ENCODE measurements at regions not wholly inside any gene's neighbourhood (a gene's known extent, or its start where the extent isn't known, plus 50 kb on each side); places are given as distances from the start of the nearest gene placed in this dataset.

- ATAC-seq = no peak
- H3K9me3 ChIP-seq = no peaks in the 10 kb centered on the region
- intact Hi-C loops (cut with DNase I) = no loop called here
- no peaks in the 10 kb centered on the region for H3K36me3 ChIP-seq
- WGBS (ENCODE audit: insufficient coverage, low coverage, low lambda C conversion rate, missing lambda C conversion rate) = 71% methylated on average over 7 of the region's 12 CpGs
- H3K27ac ChIP-seq = no peak overlapping the region
- no peaks in the 10 kb centered on the region for H3K4me1 ChIP-seq
- DNase-seq = no peak
- TF ChIP-seq CTCF (IDR thresholded peaks at IDR 0.05) (no peak), POLR2A (IDR thresholded peaks at IDR 0.05) (no peak)
- H3K4me3 ChIP-seq = no peak overlapping the region
- no peaks in the 10 kb centered on the region for H3K27me3 ChIP-seq
Observed at GRCh38 chr7:28347475-28348318, 64.6 kb upstream of the CREB5 start.

GRCh38 chr7:28348636-28349035 lies 63.7 kb upstream of the CREB5 start:
- intact Hi-C loops (cut with DNase I) = no loop called here
- 38% methylated on average over 5 of the region's 5 CpGs for WGBS (ENCODE audit: insufficient coverage, low coverage, low lambda C conversion rate, missing lambda C conversion rate)
- no peak for DNase-seq

GRCh38 chr7:28349637-28350036 lies 62.7 kb upstream of the CREB5 start:
- ATAC-seq (peak in 1 of 4 donors; percentile 48), DNase-seq (no peak)
- TF ChIP-seq POLR2A (IDR thresholded peaks at IDR 0.05) (no peak), CTCF (IDR thresholded peaks at IDR 0.05) (no peak)
- intact Hi-C loops (cut with DNase I) = no loop called here
- no peak overlapping the region for H3K27ac ChIP-seq
- WGBS (ENCODE audit: insufficient coverage, low coverage, low lambda C conversion rate, missing lambda C conversion rate) = 100% methylated on average over 1 of the region's 1 CpG
- no peaks in the 10 kb centered on the region for H3K9me3 ChIP-seq
- no peaks in the 10 kb centered on the region for H3K27me3 ChIP-seq
- H3K36me3 ChIP-seq = no peaks in the 10 kb centered on the region
- H3K4me1 ChIP-seq = no peaks in the 10 kb centered on the region
- H3K4me3 ChIP-seq = no peak overlapping the region

More at GRCh38 chr7:28348636-28349035, 63.7 kb upstream of the CREB5 start:
- Histone ChIP-seq H3K9me3 (no peaks in the 10 kb centered on the region), H3K4me1 (no peaks in the 10 kb centered on the region), H3K4me3 (no peak overlapping the region), H3K36me3 (no peaks in the 10 kb centered on the region), H3K27me3 (no peaks in the 10 kb centered on the region), H3K27ac (no peak overlapping the region)
- peak in 3 of 4 donors; percentile 35 to 48 (median 42) for ATAC-seq
- TF ChIP-seq CTCF (IDR thresholded peaks at IDR 0.05) (no peak), POLR2A (IDR thresholded peaks at IDR 0.05) (no peak)

GRCh38 chr7:28350662-28351061 lies 61.7 kb upstream of the CREB5 start:
- DNase-seq (no peak), ATAC-seq (no peak)
- Histone ChIP-seq H3K27me3 (no peaks in the 10 kb centered on the region), H3K9me3 (no peaks in the 10 kb centered on the region), H3K27ac (no peak overlapping the region), H3K36me3 (no peaks in the 10 kb centered on the region), H3K4me1 (no peaks in the 10 kb centered on the region), H3K4me3 (no peak overlapping the region)
- WGBS (ENCODE audit: insufficient coverage, low coverage, low lambda C conversion rate, missing lambda C conversion rate) = 75% methylated on average over 4 of the region's 4 CpGs
- TF ChIP-seq CTCF (IDR thresholded peaks at IDR 0.05) = no peak
- TF ChIP-seq POLR2A (IDR thresholded peaks at IDR 0.05) = no peak
- intact Hi-C loops (cut with DNase I) = no loop called here

Measured in right lobe of liver (tissue), 6 donors.